H1 (cell line): ENCODE measurements at regions not wholly inside any gene's neighbourhood (a gene's known extent, or its start where the extent isn't known, plus 50 kb on each side); places are given as distances from the start of the nearest gene placed in this dataset.

ENCODE experiments used
- CTCF ChIA-PET: fragments of 300-600 bp; sonication (Branson Sonifier 250); formaldehyde crosslinking; loops from one replicate; lab custom pipeline; 2021; ENCODE audit not compliant: partially characterized antibody; lab: Charles Lee
- POLR2A ChIA-PET: fragments of 300-600 bp; sonication (Branson Sonifier 250); formaldehyde crosslinking; loops from one replicate; lab custom pipeline; 2021; ENCODE audit warnings: inconsistent platforms; ENCODE audit not compliant: partially characterized antibody; lab: Charles Lee
- DNase-seq, 2 experiments: peaks; one replicate each; pipeline versions ENCODE4 v3.0.0 to v3.0.0-alpha.2; 2010 to 2022; ENCODE audit warnings: low spot score in 2 of 2, low read depth in 1 of 2, mixed read lengths in 1 of 2
- FAIRE-seq: peaks from 2 replicates; lab custom pipeline; 2011; peaks lifted over from hg19 to GRCh38; lab: Jason Lieb, UNC
- H2AFZ ChIP-seq: 2 replicates; pipeline ENCODE4 v1.8.1; 2012; ENCODE audit warnings: low read length, inconsistent platforms
- H2AK5ac ChIP-seq: 2 replicates; pipeline ENCODE4 v1.6.1; 2013; ENCODE audit warnings: low read depth, low read length
- H2BK120ac ChIP-seq: replicated peaks from 2 replicates; pipeline ENCODE3; 2013; ENCODE audit warnings: low read depth, low read length, inconsistent platforms
- H2BK12ac ChIP-seq: 2 replicates; pipeline ENCODE4 v1.6.1; 2013; ENCODE audit warnings: low read depth, low read length
- H2BK15ac ChIP-seq: 2 replicates; pipeline ENCODE4 v1.6.1; 2013; ENCODE audit warnings: low read length
- H2BK20ac ChIP-seq: 2 replicates; pipeline ENCODE4 v1.6.1; 2013; ENCODE audit warnings: low read length
- H2BK5ac ChIP-seq: 2 replicates; pipeline ENCODE4 v1.6.1; 2013; ENCODE audit warnings: low read depth, low read length
- H3K14ac ChIP-seq: 2 replicates; pipeline ENCODE4 v1.6.1; 2013; ENCODE audit warnings: inconsistent platforms; ENCODE audit not compliant: insufficient read length
- H3K18ac ChIP-seq: 2 replicates; pipeline ENCODE4 v1.6.1; 2013; ENCODE audit warnings: low read length; ENCODE audit errors: extremely low read depth
- H3K23ac ChIP-seq: 2 replicates; pipeline ENCODE4 v1.6.1; 2013; ENCODE audit warnings: inconsistent platforms; ENCODE audit not compliant: insufficient read length
- H3K23me2 ChIP-seq: 2 replicates; pipeline ENCODE4 v1.6.1; 2013; ENCODE audit warnings: low read depth, low read length
- H3K27ac ChIP-seq: 2 replicates; pipeline ENCODE4 v1.6.1; 2011; ENCODE audit warnings: low read depth, low read length, inconsistent platforms
- H3K27me3 ChIP-seq, 4 experiments: replicated peaks in 1 of 4; 1 replicate in 1 of 4; 2 replicates in 3 of 4; pipeline versions ENCODE4 v1.6.1 to v1.8.1; 2011 to 2013; ENCODE audit warnings: low read length in 3 of 4, mild to moderate bottlenecking in 3 of 4, inconsistent platforms in 2 of 4, mixed read lengths in 2 of 4, moderate library complexity in 1 of 4; ENCODE audit not compliant: control insufficient read depth in 3 of 4, insufficient read depth in 3 of 4; ENCODE audit errors: extremely low read depth in 1 of 4
- H3K36me3 ChIP-seq, 4 experiments: 2 replicates each; pipeline versions ENCODE4 v1.6.1 to v1.8.1; 2011 to 2013; ENCODE audit warnings: mild to moderate bottlenecking in 4 of 4, low read length in 3 of 4, moderate library complexity in 2 of 4, control low read depth in 1 of 4, inconsistent platforms in 1 of 4; ENCODE audit not compliant: insufficient read depth in 4 of 4, control insufficient read depth in 2 of 4
- H3K4ac ChIP-seq: replicated peaks from 2 replicates; pipeline ENCODE3; 2013; ENCODE audit warnings: low read length, low read depth, mixed read lengths, inconsistent platforms; ENCODE audit not compliant: insufficient read length
- H3K4me1 ChIP-seq, 4 experiments: replicated peaks in 1 of 4; 1 replicate in 1 of 4; 2 replicates in 3 of 4; pipeline versions ENCODE4 v1.6.1 to v1.8.1; 2011 to 2013; ENCODE audit warnings: low read length in 3 of 4, inconsistent platforms in 2 of 4, mixed read lengths in 1 of 4; ENCODE audit not compliant: insufficient read depth in 4 of 4, control insufficient read depth in 3 of 4
- H3K4me2 ChIP-seq, 2 experiments: 2 replicates each; pipeline versions ENCODE4 v1.6.1 to v1.8.1; 2011 to 2013; ENCODE audit warnings: low read depth in 2 of 2, low read length in 2 of 2, control low read depth in 1 of 2, inconsistent platforms in 1 of 2, mild to moderate bottlenecking in 1 of 2; ENCODE audit not compliant: insufficient read depth in 1 of 2
- H3K4me3 ChIP-seq, 4 experiments: fragments of 200-600, 300-600 bp in 1 of 4; sonication (generic), shearing (Covaris generic), sonication (Bioruptor Twin) in 1 of 4; 2 replicates each; pipeline versions ENCODE4 v1.5.1 to v1.8.1; 2011 to 2016; ENCODE audit warnings: low read length in 4 of 4, low read depth in 3 of 4, control low read depth in 2 of 4, inconsistent platforms in 2 of 4, mild to moderate bottlenecking in 2 of 4, mixed read lengths in 1 of 4, moderate library complexity in 1 of 4; ENCODE audit not compliant: insufficient read depth in 2 of 4; ENCODE audit errors: extremely low read depth in 1 of 4
- H3K56ac ChIP-seq: replicated peaks from 2 replicates; pipeline ENCODE3; 2013; ENCODE audit warnings: low read depth, mild to moderate bottlenecking, mixed read lengths, low read length, inconsistent platforms; ENCODE audit not compliant: insufficient read length
- H3K79me1 ChIP-seq: 2 replicates; pipeline ENCODE4 v1.6.1; 2013; ENCODE audit warnings: low read depth, low read length, control low read depth
- H3K79me2 ChIP-seq, 2 experiments: 2 replicates each; pipeline versions ENCODE4 v1.6.1 to v1.8.1; 2012 to 2013; ENCODE audit warnings: low read length in 2 of 2, mild to moderate bottlenecking in 2 of 2, inconsistent platforms in 1 of 2; ENCODE audit not compliant: insufficient read depth in 2 of 2, control insufficient read depth in 1 of 2
- H3K9ac ChIP-seq, 4 experiments: replicated peaks in 1 of 4; 1 replicate in 1 of 4; 2 replicates in 3 of 4; pipeline versions ENCODE4 v1.6.1 to v1.8.1; 2011 to 2013; ENCODE audit warnings: low read depth in 3 of 4, low read length in 3 of 4, control low read depth in 2 of 4, mild to moderate bottlenecking in 2 of 4, moderate library complexity in 2 of 4, inconsistent platforms in 1 of 4; ENCODE audit errors: extremely low read depth in 1 of 4
- H3K9me3 ChIP-seq, 2 experiments: 2 replicates each; pipeline versions ENCODE4 v1.6.1 to v1.8.1; 2012 to 2013; ENCODE audit warnings: mild to moderate bottlenecking in 2 of 2, moderate library complexity in 2 of 2, control low read depth in 1 of 2, inconsistent platforms in 1 of 2, low read depth in 1 of 2, low read length in 1 of 2, mixed read lengths in 1 of 2; ENCODE audit not compliant: insufficient read depth in 2 of 2
- H4K20me1 ChIP-seq, 2 experiments: replicated peaks in 1 of 2; 2 replicates each; pipeline versions ENCODE3 to v1.8.1; 2011 to 2013; ENCODE audit warnings: inconsistent platforms in 2 of 2, low read length in 2 of 2, mild to moderate bottlenecking in 1 of 2; ENCODE audit not compliant: insufficient read depth in 2 of 2, control insufficient read depth in 1 of 2
- H4K5ac ChIP-seq: 2 replicates; pipeline ENCODE4 v1.6.1; 2013; ENCODE audit warnings: low read length, low read depth, mixed read lengths, inconsistent platforms; ENCODE audit not compliant: insufficient read length
- H4K8ac ChIP-seq: 2 replicates; pipeline ENCODE4 v1.8.0; 2013; ENCODE audit warnings: mild to moderate bottlenecking, moderate library complexity, low read length, inconsistent platforms; ENCODE audit not compliant: insufficient read depth; ENCODE audit errors: extremely low read depth
- H4K91ac ChIP-seq: replicated peaks from 2 replicates; pipeline ENCODE3; 2013; ENCODE audit warnings: low read length, mixed read lengths, inconsistent platforms; ENCODE audit not compliant: insufficient read length
- BCL11A ChIP-seq, 2 experiments: IDR thresholded peaks; one replicate each; pipeline ENCODE4 v1.6.1; 2011; ENCODE audit warnings: low read depth in 2 of 2, low read length in 2 of 2, mild to moderate bottlenecking in 2 of 2
- CBX5 ChIP-seq: fragments of 300-800, 300-1000 bp; sonication (generic); IDR thresholded peaks from 2 replicates; pipeline ENCODE4 v1.7.1; 2016; ENCODE audit warnings: antibody characterized with exemption, low read length, low read depth
- CTBP2 ChIP-seq: IDR thresholded peaks from 2 replicates; pipeline ENCODE4 v1.7.0; 2011; ENCODE audit warnings: borderline replicate concordance, mild to moderate bottlenecking, moderate library complexity, mixed read lengths, low read length; ENCODE audit not compliant: insufficient read depth, insufficient read length
- EGR1 ChIP-seq: IDR thresholded peaks from 2 replicates; pipeline ENCODE4 v1.6.1; 2011; ENCODE audit warnings: low read depth, low read length, borderline replicate concordance
- EP300 ChIP-seq, 2 experiments: IDR thresholded peaks; 1 replicate in 1 of 2; 2 replicates in 1 of 2; pipeline ENCODE4 v1.6.1; 2011 to 2012; ENCODE audit warnings: low read depth in 2 of 2, low read length in 2 of 2, mild to moderate bottlenecking in 2 of 2, borderline replicate concordance in 1 of 2, inconsistent platforms in 1 of 2, moderate library complexity in 1 of 2
- GTF2F1 ChIP-seq: IDR thresholded peaks from 2 replicates; pipeline ENCODE4 v1.6.1; 2012; ENCODE audit warnings: low read depth, low read length, improper control_type of control experiment, borderline replicate concordance
- HDAC6 ChIP-seq: IDR thresholded peaks from one replicate; pipeline ENCODE4 v1.7.1; 2012; ENCODE audit warnings: low read depth, mild to moderate bottlenecking, inconsistent platforms, low read length, moderate library complexity
- JUN ChIP-seq: IDR thresholded peaks from 2 replicates; pipeline ENCODE4 v1.6.1; 2011; ENCODE audit warnings: low read depth, mild to moderate bottlenecking, improper control_type of control experiment, low read length
- RAD21 ChIP-seq, 2 experiments: IDR thresholded peaks in 1 of 2; conservative IDR thresholded peaks in 1 of 2; 2 replicates each; pipeline ENCODE4 v1.6.1; 2011; ENCODE audit warnings: low read depth in 2 of 2, low read length in 2 of 2, improper control_type of control experiment in 1 of 2, inconsistent platforms in 1 of 2, mild to moderate bottlenecking in 1 of 2, moderate library complexity in 1 of 2
- RBBP5 ChIP-seq: IDR thresholded peaks from 2 replicates; pipeline ENCODE4 v1.7.1; 2012; ENCODE audit warnings: low read depth, mild to moderate bottlenecking, inconsistent platforms, low read length, moderate library complexity, borderline replicate concordance
- SIN3A ChIP-seq, 2 experiments: IDR thresholded peaks in 1 of 2; conservative IDR thresholded peaks in 1 of 2; 2 replicates each; pipeline ENCODE4 v1.6.1; 2011 to 2012; ENCODE audit warnings: low read length in 2 of 2, improper control_type of control experiment in 1 of 2, low read depth in 1 of 2, mild to moderate bottlenecking in 1 of 2
- SIX5 ChIP-seq: IDR thresholded peaks from 2 replicates; pipeline ENCODE4 v1.6.1; 2011; ENCODE audit warnings: mild to moderate bottlenecking, low read depth, low read length
- WGBS, 2 experiments: shearing (Covaris generic) in 1 of 2; methylation state at CpG; one replicate each; pipeline versions ENCODE4 v1.1.6 to v1.1.7; 2013 to 2015; ENCODE audit warnings: low lambda C conversion rate in 2 of 2, mixed read lengths in 2 of 2, inconsistent platforms in 1 of 2, low coverage in 1 of 2, missing lambda C conversion rate in 1 of 2; ENCODE audit not compliant: insufficient replicate concordance in 2 of 2, insufficient coverage in 1 of 2, insufficient read length in 1 of 2; ENCODE audit errors: extremely low coverage in 1 of 2, missing lambda C conversion rate in 1 of 2; 5-methylcytosine and 5-hydroxymethylcytosine counted together
- TF ChIP-seq, protein P1 (sequence below): IDR thresholded peaks from 2 replicates; pipeline ENCODE4 v1.6.1; 2011; ENCODE audit warnings: low read length, improper control_type of control experiment

DNA sequence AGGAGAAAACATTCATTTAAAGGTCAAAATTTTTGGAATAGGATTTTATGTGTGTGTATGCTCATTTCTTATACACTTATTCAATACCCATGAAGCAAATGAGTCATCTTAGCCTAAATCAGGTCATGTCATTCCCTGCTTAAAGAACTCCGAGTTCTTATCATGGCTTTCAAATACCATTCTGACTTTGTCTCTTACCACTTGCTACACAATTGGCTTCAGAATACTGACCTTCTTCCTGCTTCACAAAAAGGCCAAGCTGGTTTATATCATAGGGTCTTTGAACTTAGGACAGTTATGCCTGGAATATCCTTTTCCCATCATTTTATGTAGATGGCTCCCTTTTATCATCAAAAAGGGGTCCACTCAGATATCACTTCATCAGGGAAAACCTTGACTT lies 652.2 kb upstream of the WWC1 start:
- no peak overlapping the region for H3K4me3 ChIP-seq
- H3K9ac ChIP-seq: no peak overlapping the region
- no peaks in the 10 kb centered on the region for H3K9me3 ChIP-seq
- H2BK12ac ChIP-seq: no peak overlapping the region
- no peak for FAIRE-seq
- no peaks in the 10 kb centered on the region for H3K36me3 ChIP-seq
- no peak overlapping the region for H3K4me2 ChIP-seq
- H3K79me2 ChIP-seq: no peaks in the 10 kb centered on the region
- H3K56ac ChIP-seq: no peak overlapping the region
- POLR2A ChIA-PET: no interaction called here
- no peaks in the 10 kb centered on the region for H4K20me1 ChIP-seq
- no peaks in the 10 kb centered on the region for H3K27me3 ChIP-seq
- DNase-seq: no peak
- no peak overlapping the region for H2BK20ac ChIP-seq
- WGBS, 2 experiments: 95% methylated on average over 1 of the region's 1 CpG; no CpG with 5 or more reads in 1 of the 2 experiments
- no peak overlapping the region for H2BK120ac ChIP-seq
- no peaks in the 10 kb centered on the region for H3K79me1 ChIP-seq
- no peaks in the 10 kb centered on the region for H3K4me1 ChIP-seq
- H4K5ac ChIP-seq: no peak overlapping the region
- no peak overlapping the region for H2AK5ac ChIP-seq
- H3K27ac ChIP-seq: no peak overlapping the region
- H2BK15ac ChIP-seq: no peak overlapping the region
- H3K23ac ChIP-seq: no peak overlapping the region
- H2BK5ac ChIP-seq: no peak overlapping the region
- CTCF ChIA-PET: interaction anchor here (0.6 kb wide), 1 partner anchor 401 kb away, joined by 3 read pairs; no protein-coding TSS in a partner anchor
- H4K91ac ChIP-seq: no peak overlapping the region
- no peak overlapping the region for H4K8ac ChIP-seq
- no peaks in the 10 kb centered on the region for H3K23me2 ChIP-seq
- H3K4ac ChIP-seq: no peak overlapping the region
- H3K14ac ChIP-seq: no peak overlapping the region
- no peak overlapping the region for H3K18ac ChIP-seq
- no peak overlapping the region for H2AFZ ChIP-seq
- TF ChIP-seq SIN3A (conservative IDR thresholded peaks at IDR 0.05 in 1 of 2, IDR thresholded peaks at IDR 0.05 in 1 of 2; ENCODE audit: low read depth in 1 of 2, low read length in 2 of 2): no peak
- TF ChIP-seq EP300 (IDR thresholded peaks at IDR 0.05; ENCODE audit: borderline replicate concordance in 1 of 2, low read depth in 2 of 2, low read length in 2 of 2): no peak
- no peak for TF ChIP-seq HDAC6
- TF ChIP-seq GTF2F1: no peak
- no peak for TF ChIP-seq SIX5
- no peak for TF ChIP-seq RBBP5
- TF ChIP-seq, protein P1, sequence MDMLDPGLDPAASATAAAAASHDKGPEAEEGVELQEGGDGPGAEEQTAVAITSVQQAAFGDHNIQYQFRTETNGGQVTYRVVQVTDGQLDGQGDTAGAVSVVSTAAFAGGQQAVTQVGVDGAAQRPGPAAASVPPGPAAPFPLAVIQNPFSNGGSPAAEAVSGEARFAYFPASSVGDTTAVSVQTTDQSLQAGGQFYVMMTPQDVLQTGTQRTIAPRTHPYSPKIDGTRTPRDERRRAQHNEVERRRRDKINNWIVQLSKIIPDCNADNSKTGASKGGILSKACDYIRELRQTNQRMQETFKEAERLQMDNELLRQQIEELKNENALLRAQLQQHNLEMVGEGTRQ: no peak
- no peak for TF ChIP-seq RAD21 (IDR thresholded peaks at IDR 0.05 in 1 of 2, conservative IDR thresholded peaks at IDR 0.05 in 1 of 2; ENCODE audit: low read depth in 2 of 2, low read length in 2 of 2)
- TF ChIP-seq EGR1: no peak
- TF ChIP-seq CTBP2: no peak
- TF ChIP-seq BCL11A (IDR thresholded peaks at IDR 0.05; ENCODE audit: low read depth in 2 of 2, low read length in 2 of 2): no peak
- TF ChIP-seq CBX5: no peak
- TF ChIP-seq JUN: no peak
